H1 (cell line): ENCODE measurements at regions not wholly inside any gene's neighbourhood (a gene's known extent, or its start where the extent isn't known, plus 50 kb on each side); places are given as distances from the start of the nearest gene placed in this dataset.

Experiments used
- CTCF ChIA-PET: fragments of 300-600 bp; sonication (Branson Sonifier 250); formaldehyde crosslinking; loops from one replicate; lab custom pipeline; 2021; ENCODE audit not compliant: partially characterized antibody; lab: Charles Lee
- POLR2A ChIA-PET: fragments of 300-600 bp; sonication (Branson Sonifier 250); formaldehyde crosslinking; loops from one replicate; lab custom pipeline; 2021; ENCODE audit warnings: inconsistent platforms; ENCODE audit not compliant: partially characterized antibody; lab: Charles Lee
- DNase-seq, 2 experiments: peaks; one replicate each; pipeline versions ENCODE4 v3.0.0 to v3.0.0-alpha.2; 2010 to 2022; ENCODE audit warnings: low spot score in 2 of 2, low read depth in 1 of 2, mixed read lengths in 1 of 2
- FAIRE-seq: peaks from 2 replicates; lab custom pipeline; 2011; peaks lifted over from hg19 to GRCh38; lab: Jason Lieb, UNC
- H2AFZ ChIP-seq: 2 replicates; pipeline ENCODE4 v1.8.1; 2012; ENCODE audit warnings: low read length, inconsistent platforms
- H2AK5ac ChIP-seq: 2 replicates; pipeline ENCODE4 v1.6.1; 2013; ENCODE audit warnings: low read depth, low read length
- H2BK120ac ChIP-seq: replicated peaks from 2 replicates; pipeline ENCODE3; 2013; ENCODE audit warnings: low read depth, low read length, inconsistent platforms
- H2BK12ac ChIP-seq: 2 replicates; pipeline ENCODE4 v1.6.1; 2013; ENCODE audit warnings: low read depth, low read length
- H2BK15ac ChIP-seq: 2 replicates; pipeline ENCODE4 v1.6.1; 2013; ENCODE audit warnings: low read length
- H2BK20ac ChIP-seq: 2 replicates; pipeline ENCODE4 v1.6.1; 2013; ENCODE audit warnings: low read length
- H2BK5ac ChIP-seq: 2 replicates; pipeline ENCODE4 v1.6.1; 2013; ENCODE audit warnings: low read depth, low read length
- H3K14ac ChIP-seq: 2 replicates; pipeline ENCODE4 v1.6.1; 2013; ENCODE audit warnings: inconsistent platforms; ENCODE audit not compliant: insufficient read length
- H3K18ac ChIP-seq: 2 replicates; pipeline ENCODE4 v1.6.1; 2013; ENCODE audit warnings: low read length; ENCODE audit errors: extremely low read depth
- H3K23ac ChIP-seq: 2 replicates; pipeline ENCODE4 v1.6.1; 2013; ENCODE audit warnings: inconsistent platforms; ENCODE audit not compliant: insufficient read length
- H3K23me2 ChIP-seq: 2 replicates; pipeline ENCODE4 v1.6.1; 2013; ENCODE audit warnings: low read depth, low read length
- H3K27ac ChIP-seq: 2 replicates; pipeline ENCODE4 v1.6.1; 2011; ENCODE audit warnings: low read depth, low read length, inconsistent platforms
- H3K27me3 ChIP-seq, 4 experiments: replicated peaks in 1 of 4; 1 replicate in 1 of 4; 2 replicates in 3 of 4; pipeline versions ENCODE4 v1.6.1 to v1.8.1; 2011 to 2013; ENCODE audit warnings: low read length in 3 of 4, mild to moderate bottlenecking in 3 of 4, inconsistent platforms in 2 of 4, mixed read lengths in 2 of 4, moderate library complexity in 1 of 4; ENCODE audit not compliant: control insufficient read depth in 3 of 4, insufficient read depth in 3 of 4; ENCODE audit errors: extremely low read depth in 1 of 4
- H3K36me3 ChIP-seq, 4 experiments: 2 replicates each; pipeline versions ENCODE4 v1.6.1 to v1.8.1; 2011 to 2013; ENCODE audit warnings: mild to moderate bottlenecking in 4 of 4, low read length in 3 of 4, moderate library complexity in 2 of 4, control low read depth in 1 of 4, inconsistent platforms in 1 of 4; ENCODE audit not compliant: insufficient read depth in 4 of 4, control insufficient read depth in 2 of 4
- H3K4ac ChIP-seq: replicated peaks from 2 replicates; pipeline ENCODE3; 2013; ENCODE audit warnings: low read length, low read depth, mixed read lengths, inconsistent platforms; ENCODE audit not compliant: insufficient read length
- H3K4me1 ChIP-seq, 4 experiments: replicated peaks in 1 of 4; 1 replicate in 1 of 4; 2 replicates in 3 of 4; pipeline versions ENCODE4 v1.6.1 to v1.8.1; 2011 to 2013; ENCODE audit warnings: low read length in 3 of 4, inconsistent platforms in 2 of 4, mixed read lengths in 1 of 4; ENCODE audit not compliant: insufficient read depth in 4 of 4, control insufficient read depth in 3 of 4
- H3K4me2 ChIP-seq, 2 experiments: 2 replicates each; pipeline versions ENCODE4 v1.6.1 to v1.8.1; 2011 to 2013; ENCODE audit warnings: low read depth in 2 of 2, low read length in 2 of 2, control low read depth in 1 of 2, inconsistent platforms in 1 of 2, mild to moderate bottlenecking in 1 of 2; ENCODE audit not compliant: insufficient read depth in 1 of 2
- H3K4me3 ChIP-seq, 4 experiments: fragments of 200-600, 300-600 bp in 1 of 4; sonication (generic), shearing (Covaris generic), sonication (Bioruptor Twin) in 1 of 4; 2 replicates each; pipeline versions ENCODE4 v1.5.1 to v1.8.1; 2011 to 2016; ENCODE audit warnings: low read length in 4 of 4, low read depth in 3 of 4, control low read depth in 2 of 4, inconsistent platforms in 2 of 4, mild to moderate bottlenecking in 2 of 4, mixed read lengths in 1 of 4, moderate library complexity in 1 of 4; ENCODE audit not compliant: insufficient read depth in 2 of 4; ENCODE audit errors: extremely low read depth in 1 of 4
- H3K56ac ChIP-seq: replicated peaks from 2 replicates; pipeline ENCODE3; 2013; ENCODE audit warnings: low read depth, mild to moderate bottlenecking, mixed read lengths, low read length, inconsistent platforms; ENCODE audit not compliant: insufficient read length
- H3K79me1 ChIP-seq: 2 replicates; pipeline ENCODE4 v1.6.1; 2013; ENCODE audit warnings: low read depth, low read length, control low read depth
- H3K79me2 ChIP-seq, 2 experiments: 2 replicates each; pipeline versions ENCODE4 v1.6.1 to v1.8.1; 2012 to 2013; ENCODE audit warnings: low read length in 2 of 2, mild to moderate bottlenecking in 2 of 2, inconsistent platforms in 1 of 2; ENCODE audit not compliant: insufficient read depth in 2 of 2, control insufficient read depth in 1 of 2
- H3K9ac ChIP-seq, 4 experiments: replicated peaks in 1 of 4; 1 replicate in 1 of 4; 2 replicates in 3 of 4; pipeline versions ENCODE4 v1.6.1 to v1.8.1; 2011 to 2013; ENCODE audit warnings: low read depth in 3 of 4, low read length in 3 of 4, control low read depth in 2 of 4, mild to moderate bottlenecking in 2 of 4, moderate library complexity in 2 of 4, inconsistent platforms in 1 of 4; ENCODE audit errors: extremely low read depth in 1 of 4
- H3K9me3 ChIP-seq, 2 experiments: 2 replicates each; pipeline versions ENCODE4 v1.6.1 to v1.8.1; 2012 to 2013; ENCODE audit warnings: mild to moderate bottlenecking in 2 of 2, moderate library complexity in 2 of 2, control low read depth in 1 of 2, inconsistent platforms in 1 of 2, low read depth in 1 of 2, low read length in 1 of 2, mixed read lengths in 1 of 2; ENCODE audit not compliant: insufficient read depth in 2 of 2
- H4K20me1 ChIP-seq, 2 experiments: replicated peaks in 1 of 2; 2 replicates each; pipeline versions ENCODE3 to v1.8.1; 2011 to 2013; ENCODE audit warnings: inconsistent platforms in 2 of 2, low read length in 2 of 2, mild to moderate bottlenecking in 1 of 2; ENCODE audit not compliant: insufficient read depth in 2 of 2, control insufficient read depth in 1 of 2
- H4K5ac ChIP-seq: 2 replicates; pipeline ENCODE4 v1.6.1; 2013; ENCODE audit warnings: low read length, low read depth, mixed read lengths, inconsistent platforms; ENCODE audit not compliant: insufficient read length
- H4K8ac ChIP-seq: 2 replicates; pipeline ENCODE4 v1.8.0; 2013; ENCODE audit warnings: mild to moderate bottlenecking, moderate library complexity, low read length, inconsistent platforms; ENCODE audit not compliant: insufficient read depth; ENCODE audit errors: extremely low read depth
- H4K91ac ChIP-seq: replicated peaks from 2 replicates; pipeline ENCODE3; 2013; ENCODE audit warnings: low read length, mixed read lengths, inconsistent platforms; ENCODE audit not compliant: insufficient read length
- CBX5 ChIP-seq: fragments of 300-800, 300-1000 bp; sonication (generic); IDR thresholded peaks from 2 replicates; pipeline ENCODE4 v1.7.1; 2016; ENCODE audit warnings: antibody characterized with exemption, low read length, low read depth
- CTBP2 ChIP-seq: IDR thresholded peaks from 2 replicates; pipeline ENCODE4 v1.7.0; 2011; ENCODE audit warnings: borderline replicate concordance, mild to moderate bottlenecking, moderate library complexity, mixed read lengths, low read length; ENCODE audit not compliant: insufficient read depth, insufficient read length
- CTCF ChIP-seq, 3 experiments: IDR thresholded peaks; 1 replicate in 2 of 3; 2 replicates in 1 of 3; pipeline versions ENCODE4 v1.5.1 to v1.6.1; 2011; ENCODE audit warnings: low read length in 3 of 3, mild to moderate bottlenecking in 3 of 3, inconsistent platforms in 2 of 3, low read depth in 1 of 3, moderate library complexity in 1 of 3; ENCODE audit not compliant: insufficient read depth in 1 of 3; ENCODE audit errors: control extremely low read depth in 1 of 3
- FOSL1 ChIP-seq: IDR thresholded peaks from 2 replicates; pipeline ENCODE4 v1.6.1; 2011; ENCODE audit warnings: mild to moderate bottlenecking, low read depth, low read length, moderate library complexity; ENCODE audit not compliant: insufficient read depth
- NANOG ChIP-seq: IDR thresholded peaks from 2 replicates; pipeline ENCODE4 v1.6.1; 2011; ENCODE audit warnings: low read length, low read depth, mild to moderate bottlenecking, inconsistent platforms; ENCODE audit not compliant: insufficient read depth, poor library complexity, severe bottlenecking
- POLR2AphosphoS5 ChIP-seq: IDR thresholded peaks from 2 replicates; pipeline ENCODE4 v1.6.1; 2011; ENCODE audit warnings: low read depth, low read length
- RAD21 ChIP-seq, 2 experiments: IDR thresholded peaks in 1 of 2; conservative IDR thresholded peaks in 1 of 2; 2 replicates each; pipeline ENCODE4 v1.6.1; 2011; ENCODE audit warnings: low read depth in 2 of 2, low read length in 2 of 2, improper control_type of control experiment in 1 of 2, inconsistent platforms in 1 of 2, mild to moderate bottlenecking in 1 of 2, moderate library complexity in 1 of 2
- SIRT6 ChIP-seq: IDR thresholded peaks from one replicate; pipeline ENCODE4 v1.7.1; 2012; ENCODE audit warnings: low read length, inconsistent platforms
- SUZ12 ChIP-seq: fragments of 200-600 bp; sonication (generic); IDR thresholded peaks from 2 replicates; pipeline ENCODE4 v1.6.1; 2012; ENCODE audit warnings: mild to moderate bottlenecking, inconsistent platforms, low read length, moderate library complexity, mixed read lengths
- USF2 ChIP-seq: IDR thresholded peaks from 2 replicates; pipeline ENCODE4 v1.6.1; 2011; ENCODE audit warnings: low read length, improper control_type of control experiment
- WGBS, 2 experiments: shearing (Covaris generic) in 1 of 2; methylation state at CpG; one replicate each; pipeline versions ENCODE4 v1.1.6 to v1.1.7; 2013 to 2015; ENCODE audit warnings: low lambda C conversion rate in 2 of 2, mixed read lengths in 2 of 2, inconsistent platforms in 1 of 2, low coverage in 1 of 2, missing lambda C conversion rate in 1 of 2; ENCODE audit not compliant: insufficient replicate concordance in 2 of 2, insufficient coverage in 1 of 2, insufficient read length in 1 of 2; ENCODE audit errors: extremely low coverage in 1 of 2, missing lambda C conversion rate in 1 of 2; 5-methylcytosine and 5-hydroxymethylcytosine counted together

DNA sequence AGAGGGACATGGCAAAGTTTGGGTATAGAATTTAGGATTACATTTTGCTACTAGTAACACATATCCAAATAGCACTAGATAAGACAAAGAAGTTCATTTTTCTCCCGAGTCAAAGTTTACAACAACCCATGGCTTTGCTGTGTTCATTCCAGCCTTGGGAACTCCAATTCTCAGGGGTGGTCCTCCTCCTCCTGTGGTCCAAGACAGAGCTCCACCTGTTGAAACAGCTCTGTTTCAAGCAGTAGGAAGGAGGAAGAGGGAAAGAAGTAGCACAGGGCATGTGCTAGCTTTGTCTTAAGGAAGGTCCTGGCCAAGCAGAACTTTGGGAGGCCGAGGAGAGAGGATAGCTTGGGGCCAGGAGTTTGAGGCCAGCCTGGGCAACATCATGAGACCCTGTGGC lies 113.8 kb upstream of the SIX2 start:
- no peak overlapping the region for H3K23ac ChIP-seq
- H3K23me2 ChIP-seq: no peaks in the 10 kb centered on the region
- H3K79me1 ChIP-seq: no peaks in the 10 kb centered on the region
- H3K18ac ChIP-seq: no peak overlapping the region
- no peak overlapping the region for H2BK12ac ChIP-seq
- H3K4me1 ChIP-seq: no peaks in the 10 kb centered on the region
- WGBS, 2 experiments: 82% methylated on average over 2 of the region's 2 CpGs; no CpG with 5 or more reads in 1 of the 2 experiments
- H2BK15ac ChIP-seq: no peak overlapping the region
- no peaks in the 10 kb centered on the region for H3K9me3 ChIP-seq
- H2BK5ac ChIP-seq: no peak overlapping the region
- CTCF ChIA-PET: interaction anchor here (1.5 kb wide), 1 partner anchor 150 kb away, joined by 3 read pairs; no protein-coding TSS in a partner anchor
- H3K27ac ChIP-seq: no peak overlapping the region
- DNase-seq (no peak), FAIRE-seq (no peak)
- H3K4me2 ChIP-seq: no peak overlapping the region
- H3K36me3 ChIP-seq: no peaks in the 10 kb centered on the region
- POLR2A ChIA-PET: no interaction called here
- no peak overlapping the region for H4K91ac ChIP-seq
- no peak overlapping the region for H3K56ac ChIP-seq
- H3K27me3 ChIP-seq: no peaks in the 10 kb centered on the region
- H3K14ac ChIP-seq: no peak overlapping the region
- no peak overlapping the region for H3K4me3 ChIP-seq
- no peak overlapping the region for H2AK5ac ChIP-seq
- no peak overlapping the region for H2BK120ac ChIP-seq
- H4K5ac ChIP-seq: no peak overlapping the region
- TF ChIP-seq CBX5 (no peak), SIRT6 (no peak), USF2 (no peak), SUZ12 (no peak), CTCF (IDR thresholded peaks at IDR 0.05; ENCODE audit: control extremely low read depth in 1 of 3, insufficient read depth in 1 of 3, low read depth in 1 of 3, low read length in 3 of 3) (no peak), POLR2AphosphoS5 (no peak), NANOG (no peak), RAD21 (IDR thresholded peaks at IDR 0.05 in 1 of 2, conservative IDR thresholded peaks at IDR 0.05 in 1 of 2; ENCODE audit: low read depth in 2 of 2, low read length in 2 of 2) (no peak), CTBP2 (no peak), FOSL1 (no peak)
- TF ChIP-seq, all 59 proteins: peak for 0
- no peak overlapping the region for H2AFZ ChIP-seq
- no peak overlapping the region for H3K4ac ChIP-seq
- H4K8ac ChIP-seq: no peak overlapping the region
- no peak overlapping the region for H2BK20ac ChIP-seq
- no peaks in the 10 kb centered on the region for H3K79me2 ChIP-seq
- H4K20me1 ChIP-seq: no peaks in the 10 kb centered on the region
- H3K9ac ChIP-seq: no peak overlapping the region
